ENCODE measurements at regions not wholly inside any gene's neighbourhood (a gene's known extent, or its start where the extent isn't known, plus 50 kb on each side); places are given as distances from the start of the nearest gene placed in this dataset.

- TF ChIP-seq CTCF (conservative IDR thresholded peaks at IDR 0.05; ENCODE audit: low read length): no peak
- no peak for TF ChIP-seq EZH2phosphoT487 (IDR thresholded peaks at IDR 0.05; ENCODE audit: borderline replicate concordance, low read depth, low read length)
Observed at GRCh38 chr4:117375101-117375500, 289.7 kb upstream of the TRAM1L1 start.
